ENCODE measurements at regions not wholly inside any gene's neighbourhood (a gene's known extent, or its start where the extent isn't known, plus 50 kb on each side); places are given as distances from the start of the nearest gene placed in this dataset.

- TF ChIP-seq YY1 (IDR thresholded peaks at IDR 0.05; ENCODE audit: insufficient read depth, insufficient read length) (no peak), ZNF274 (IDR thresholded peaks at IDR 0.05; ENCODE audit: low read depth, low read length) (no peak)
Observed at GRCh38 chr4:126269106-126269505, 954.4 kb downstream of the FAT4 start.
